Ascending aorta (tissue), 2 donors: ENCODE measurements at regions not wholly inside any gene's neighbourhood (a gene's known extent, or its start where the extent isn't known, plus 50 kb on each side); places are given as distances from the start of the nearest gene placed in this dataset.

Experiments used
- DNase-seq, 2 donors: peaks; one replicate each; pipeline ENCODE4 v3.0.0-alpha.2; 2019; ENCODE audit warnings: low spot score in 2 of 2
- H3K27ac ChIP-seq, 2 donors: fragments of 200-600 bp; sonication (generic); one replicate each; pipeline ENCODE4 v1.5.1; 2016 to 2017; ENCODE audit warnings: mild to moderate bottlenecking in 1 of 2
- H3K27me3 ChIP-seq: fragments of 200-600 bp; sonication (generic); one replicate; pipeline ENCODE4 v1.5.1; 2017
- H3K36me3 ChIP-seq, 2 donors: fragments of 200-600 bp; sonication (generic); one replicate each; pipeline ENCODE4 v1.5.1; 2016
- H3K4me1 ChIP-seq, 2 donors: fragments of 200-600 bp; sonication (generic); one replicate each; pipeline ENCODE4 v1.5.1; 2016 to 2017; ENCODE audit warnings: mild to moderate bottlenecking in 1 of 2
- H3K4me3 ChIP-seq, 2 donors: fragments of 200-600 bp; sonication (generic); one replicate each; pipeline ENCODE4 v1.5.1; 2016 to 2017; ENCODE audit warnings: mild to moderate bottlenecking in 1 of 2
- H3K9me3 ChIP-seq, 2 donors: fragments of 200-600 bp; sonication (generic); one replicate each; pipeline ENCODE4 v1.5.1; 2016
- intact Hi-C: fragments of 100-400 bp; cut with DNase I; formaldehyde crosslinking; loops from one replicate; pipeline ENCODE4 v1.15.1; 2023
- TF ChIP-seq, protein P1 (sequence below), 3 experiments: fragments of 200-600 bp in 2 of 3; fragments of 450-650 bp in 1 of 3; sonication (generic) in 2 of 3; IDR thresholded peaks; one replicate each; pipeline ENCODE4 v1.5.1; 2016 to 2019; ENCODE audit warnings: antibody characterized with exemption in 3 of 3, mild to moderate bottlenecking in 1 of 3, moderate library complexity in 1 of 3

GRCh38 chr18:28390022-28390421, 213.1 kb upstream of the CDH2 start:
- no peak for DNase-seq
- Histone ChIP-seq H3K4me3 (no peak overlapping the region), H3K9me3 (peaks cover 0 to 18% of the 10 kb centered on the region in 2 donors), H3K27me3 (no peaks in the 10 kb centered on the region), H3K27ac (no peak overlapping the region), H3K36me3 (no peaks in the 10 kb centered on the region), H3K4me1 (no peaks in the 10 kb centered on the region)
- TF ChIP-seq, protein P1, sequence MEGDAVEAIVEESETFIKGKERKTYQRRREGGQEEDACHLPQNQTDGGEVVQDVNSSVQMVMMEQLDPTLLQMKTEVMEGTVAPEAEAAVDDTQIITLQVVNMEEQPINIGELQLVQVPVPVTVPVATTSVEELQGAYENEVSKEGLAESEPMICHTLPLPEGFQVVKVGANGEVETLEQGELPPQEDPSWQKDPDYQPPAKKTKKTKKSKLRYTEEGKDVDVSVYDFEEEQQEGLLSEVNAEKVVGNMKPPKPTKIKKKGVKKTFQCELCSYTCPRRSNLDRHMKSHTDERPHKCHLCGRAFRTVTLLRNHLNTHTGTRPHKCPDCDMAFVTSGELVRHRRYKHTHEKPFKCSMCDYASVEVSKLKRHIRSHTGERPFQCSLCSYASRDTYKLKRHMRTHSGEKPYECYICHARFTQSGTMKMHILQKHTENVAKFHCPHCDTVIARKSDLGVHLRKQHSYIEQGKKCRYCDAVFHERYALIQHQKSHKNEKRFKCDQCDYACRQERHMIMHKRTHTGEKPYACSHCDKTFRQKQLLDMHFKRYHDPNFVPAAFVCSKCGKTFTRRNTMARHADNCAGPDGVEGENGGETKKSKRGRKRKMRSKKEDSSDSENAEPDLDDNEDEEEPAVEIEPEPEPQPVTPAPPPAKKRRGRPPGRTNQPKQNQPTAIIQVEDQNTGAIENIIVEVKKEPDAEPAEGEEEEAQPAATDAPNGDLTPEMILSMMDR (IDR thresholded peaks at IDR 0.05), result no peak
- intact Hi-C loops, result no loop called here

DNA sequence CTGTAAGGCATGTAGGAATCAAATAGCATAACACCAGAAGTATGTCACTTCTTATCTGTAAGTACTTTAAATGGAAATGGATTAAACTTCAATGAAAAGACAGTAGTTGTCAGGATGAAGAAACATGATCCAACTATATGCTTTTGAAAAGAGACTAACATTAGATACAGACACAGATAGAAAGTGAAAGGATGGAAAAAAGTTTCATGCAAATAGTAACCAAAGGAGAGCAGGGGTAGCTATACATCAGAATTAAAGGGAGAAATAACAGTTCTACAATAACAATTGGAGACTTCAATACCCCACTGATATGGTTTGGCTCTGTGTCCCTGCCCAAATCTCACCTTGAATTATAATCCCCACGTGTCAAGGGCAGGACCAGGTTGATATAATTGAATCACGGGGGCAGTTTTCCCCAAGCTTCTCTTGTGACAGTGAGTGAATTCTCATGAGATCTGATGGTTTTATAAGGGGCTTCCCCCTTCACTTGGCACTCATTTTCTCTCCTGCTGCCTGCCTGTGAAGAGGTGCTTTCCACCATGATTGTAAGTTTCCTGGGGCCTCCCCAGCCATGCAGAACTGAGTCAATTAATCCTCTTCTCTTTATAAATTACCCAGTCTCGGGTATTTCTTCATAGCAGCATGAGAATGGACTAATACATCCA, 205.4 kb upstream of the CDH2 start:
- Histone ChIP-seq H3K4me1 (no peaks in the 10 kb centered on the region), H3K4me3 (no peak overlapping the region), H3K9me3 (peaks cover 0 to 6% of the 10 kb centered on the region in 2 donors), H3K36me3 (no peaks in the 10 kb centered on the region), H3K27ac (no peak overlapping the region), H3K27me3 (no peaks in the 10 kb centered on the region)
- TF ChIP-seq, protein P1 (IDR thresholded peaks at IDR 0.05), result no peak
- intact Hi-C loops, result no loop called here
- no peak for DNase-seq

DNA sequence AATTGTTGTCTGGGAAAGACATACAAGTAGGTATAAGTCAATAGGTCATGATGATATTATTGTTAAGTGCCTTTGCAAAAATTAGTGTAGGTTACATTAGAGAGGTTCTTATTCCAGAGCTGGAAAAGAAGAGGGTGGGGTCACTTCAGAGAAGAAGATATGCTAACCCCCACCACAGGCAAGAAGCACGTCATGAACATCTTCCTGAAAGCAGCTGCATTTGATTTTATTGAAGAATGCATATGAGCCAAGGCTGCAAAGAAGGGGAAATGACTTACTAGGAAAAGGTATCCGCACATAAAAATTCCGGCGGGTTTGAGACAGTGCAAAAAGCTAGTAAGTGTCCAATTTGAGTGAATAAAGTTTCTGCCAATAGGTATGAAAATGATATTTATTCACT, 195.3 kb upstream of the CDH2 start:
- DNase-seq, result no peak
- TF ChIP-seq, protein P1 (IDR thresholded peaks at IDR 0.05), result no peak
- intact Hi-C loops, result no loop called here
- Histone ChIP-seq H3K27ac (no peak overlapping the region), H3K9me3 (no peaks in the 10 kb centered on the region), H3K36me3 (no peaks in the 10 kb centered on the region), H3K4me1 (no peaks in the 10 kb centered on the region), H3K27me3 (no peaks in the 10 kb centered on the region), H3K4me3 (no peak overlapping the region)

DNA sequence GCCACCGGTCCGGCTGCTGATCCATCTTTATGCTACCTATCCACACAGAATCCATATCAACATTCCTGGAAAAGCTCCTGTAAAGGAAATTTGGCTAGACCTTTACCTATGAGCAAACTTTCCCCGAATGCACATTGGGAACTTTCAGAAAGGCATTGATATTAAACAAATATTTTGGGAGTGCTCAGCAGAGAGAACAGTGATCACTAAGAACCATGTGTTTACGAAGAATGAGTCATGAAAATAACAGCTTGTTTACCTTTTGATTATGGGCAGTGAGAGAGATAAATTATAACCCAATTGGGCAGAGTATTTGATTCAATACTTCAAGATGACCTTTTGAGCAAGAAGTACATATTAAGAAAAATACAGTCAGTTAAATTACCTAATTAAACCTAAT, 189.7 kb upstream of the CDH2 start:
- Histone ChIP-seq H3K27ac (no peak overlapping the region), H3K9me3 (no peaks in the 10 kb centered on the region), H3K4me3 (no peak overlapping the region), H3K4me1 (no peaks in the 10 kb centered on the region), H3K27me3 (no peaks in the 10 kb centered on the region), H3K36me3 (no peaks in the 10 kb centered on the region)
- intact Hi-C loops, result no loop called here
- no peak for DNase-seq
- TF ChIP-seq, protein P1 (IDR thresholded peaks at IDR 0.05), result no peak

DNA sequence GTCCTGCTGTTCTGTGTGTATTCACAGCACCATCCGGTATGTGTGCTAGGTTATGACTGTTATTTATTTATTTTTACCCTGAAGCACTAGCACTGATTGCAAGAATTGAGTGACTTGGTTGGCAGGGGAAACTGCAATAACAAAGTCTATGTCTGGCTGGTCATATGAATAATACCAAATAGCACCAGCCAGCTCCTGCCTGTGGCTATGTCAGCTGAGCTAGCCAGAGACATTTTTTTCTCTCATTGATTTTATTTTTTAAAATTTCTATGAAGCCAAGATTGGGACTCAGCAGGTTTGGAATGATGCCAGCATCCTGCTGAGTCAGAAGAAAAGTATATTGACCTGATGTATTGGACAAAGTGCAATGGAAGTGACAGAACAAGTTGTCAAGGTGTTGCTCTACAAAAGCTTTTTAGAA, 188.5 kb upstream of the CDH2 start:
- H3K4me3 ChIP-seq, result no peak overlapping the region
- no peaks in the 10 kb centered on the region for H3K36me3 ChIP-seq
- no peaks in the 10 kb centered on the region for H3K9me3 ChIP-seq
- intact Hi-C loops, result no loop called here
- no peaks in the 10 kb centered on the region for H3K27me3 ChIP-seq
- DNase-seq, result peak in 1 of 2 donors; percentile 67
- H3K27ac ChIP-seq, result peak overlapping the region in 1 of 2 donors; percentile 14
- no peaks in the 10 kb centered on the region for H3K4me1 ChIP-seq
- TF ChIP-seq, protein P1 (IDR thresholded peaks at IDR 0.05), result no peak

- Histone ChIP-seq H3K27me3 (no peaks in the 10 kb centered on the region), H3K36me3 (no peaks in the 10 kb centered on the region), H3K27ac (no peak overlapping the region), H3K4me1 (no peaks in the 10 kb centered on the region), H3K4me3 (no peak overlapping the region), H3K9me3 (no peaks in the 10 kb centered on the region)
- intact Hi-C loops, result no loop called here
- TF ChIP-seq, protein P1 (IDR thresholded peaks at IDR 0.05), result no peak
- no peak for DNase-seq
Observed at GRCh38 chr18:28363124-28363523, 186.2 kb upstream of the CDH2 start.
